HCEC 1CT (cell line): ENCODE measurements at regions not wholly inside any gene's neighbourhood (a gene's known extent, or its start where the extent isn't known, plus 50 kb on each side); places are given as distances from the start of the nearest gene placed in this dataset.

Experiments used
- DNase-seq: peaks from one replicate; pipeline ENCODE4 v3.0.0-alpha.2; 2017

- no peak for DNase-seq
These were observed 329.4 kb upstream of the SLC35B3 start for GRCh38 chr6:8764733-8765132.

- no peak for DNase-seq
These were observed 325.6 kb upstream of the SLC35B3 start for GRCh38 chr6:8760951-8761350.

GRCh38 chr6:8758412-8758811, 323.1 kb upstream of the SLC35B3 start:
- no peak for DNase-seq

DNA sequence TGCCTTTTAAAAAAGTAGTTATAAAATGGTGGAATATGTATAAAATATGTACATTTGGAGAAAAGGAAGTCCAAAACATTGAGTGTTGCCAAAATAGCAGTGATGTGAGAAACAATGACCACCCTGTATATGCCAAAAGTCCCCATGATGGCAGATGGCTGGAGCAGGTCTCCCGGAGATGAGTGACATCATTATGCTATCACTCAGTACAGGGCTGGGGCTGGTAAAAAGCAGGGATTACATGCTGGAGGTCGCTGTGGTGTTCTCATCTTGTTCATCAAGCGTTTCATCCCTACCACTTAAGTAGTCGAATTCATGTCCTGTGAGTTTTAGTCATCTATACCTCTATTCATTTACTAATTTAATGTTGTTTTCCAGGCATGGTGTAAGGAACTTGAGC, 315.3 kb upstream of the SLC35B3 start:
- DNase-seq = no peak

DNA sequence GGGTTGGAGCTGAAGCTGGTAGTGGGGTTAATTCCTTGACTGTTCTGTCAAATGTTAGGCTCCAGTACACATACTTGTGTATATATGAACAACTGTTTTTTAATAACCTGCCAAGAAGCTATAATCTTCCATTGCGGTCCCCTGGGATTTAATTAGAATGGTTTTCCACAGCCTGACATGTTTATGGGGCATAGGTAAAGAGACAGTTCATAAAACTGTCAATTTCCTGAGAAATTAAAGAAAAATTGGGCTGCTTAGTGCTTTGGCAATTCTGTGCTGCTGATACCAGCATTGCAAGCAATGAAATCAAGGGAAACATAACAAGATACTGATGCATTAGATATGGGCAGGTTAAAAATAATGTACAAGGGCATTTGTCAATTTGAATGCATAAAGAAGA, 314.1 kb upstream of the SLC35B3 start:
- DNase-seq = no peak

DNA sequence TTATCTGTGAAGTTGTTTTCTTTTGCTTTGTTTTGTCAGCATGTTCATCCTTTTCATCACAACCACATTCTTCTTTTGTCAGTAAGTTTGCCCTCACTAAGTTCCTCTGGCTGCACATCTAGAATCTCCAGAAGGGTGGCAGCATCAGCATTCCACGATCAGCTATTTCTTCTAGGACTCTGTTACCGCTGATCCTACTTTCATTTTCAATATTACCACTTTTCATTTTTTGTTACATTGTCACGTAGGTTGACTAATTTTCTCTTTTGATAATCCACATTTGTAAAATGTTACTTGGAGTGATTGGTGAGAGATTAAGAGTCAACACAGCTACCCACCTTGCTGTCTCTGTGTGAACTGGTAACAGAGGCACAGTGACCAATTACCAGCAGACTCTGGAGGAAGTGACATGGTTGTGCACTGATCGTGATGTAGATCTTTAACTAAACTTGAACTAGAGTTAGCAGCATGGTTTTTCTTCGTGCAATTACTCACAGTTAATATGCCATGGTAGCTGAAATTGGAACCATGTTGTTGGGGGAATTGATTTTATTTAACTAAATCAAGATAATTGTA, 307.9 kb upstream of the SLC35B3 start:
- DNase-seq = no peak

GRCh38 chr6:8739454-8739853, 304.1 kb upstream of the SLC35B3 start:
- no peak for DNase-seq

DNA sequence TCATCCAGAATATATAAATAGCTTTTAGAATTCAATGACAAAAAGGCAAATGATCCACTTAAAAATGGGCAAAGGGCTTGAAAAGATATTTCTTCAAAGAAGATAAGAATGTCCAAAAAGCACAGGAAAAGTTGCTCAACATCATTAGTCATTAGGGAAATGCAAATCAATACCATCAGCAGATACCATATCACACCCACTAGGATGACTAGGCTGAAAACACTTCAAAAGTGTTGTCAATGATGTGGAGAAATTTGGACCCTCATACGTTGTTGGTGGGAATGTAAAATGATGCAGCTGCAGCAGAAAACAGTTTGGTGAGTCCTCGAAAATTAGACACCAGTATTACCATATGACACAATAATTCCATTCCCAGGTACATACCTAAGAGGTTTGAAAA, 303.6 kb upstream of the SLC35B3 start:
- no peak for DNase-seq

DNA sequence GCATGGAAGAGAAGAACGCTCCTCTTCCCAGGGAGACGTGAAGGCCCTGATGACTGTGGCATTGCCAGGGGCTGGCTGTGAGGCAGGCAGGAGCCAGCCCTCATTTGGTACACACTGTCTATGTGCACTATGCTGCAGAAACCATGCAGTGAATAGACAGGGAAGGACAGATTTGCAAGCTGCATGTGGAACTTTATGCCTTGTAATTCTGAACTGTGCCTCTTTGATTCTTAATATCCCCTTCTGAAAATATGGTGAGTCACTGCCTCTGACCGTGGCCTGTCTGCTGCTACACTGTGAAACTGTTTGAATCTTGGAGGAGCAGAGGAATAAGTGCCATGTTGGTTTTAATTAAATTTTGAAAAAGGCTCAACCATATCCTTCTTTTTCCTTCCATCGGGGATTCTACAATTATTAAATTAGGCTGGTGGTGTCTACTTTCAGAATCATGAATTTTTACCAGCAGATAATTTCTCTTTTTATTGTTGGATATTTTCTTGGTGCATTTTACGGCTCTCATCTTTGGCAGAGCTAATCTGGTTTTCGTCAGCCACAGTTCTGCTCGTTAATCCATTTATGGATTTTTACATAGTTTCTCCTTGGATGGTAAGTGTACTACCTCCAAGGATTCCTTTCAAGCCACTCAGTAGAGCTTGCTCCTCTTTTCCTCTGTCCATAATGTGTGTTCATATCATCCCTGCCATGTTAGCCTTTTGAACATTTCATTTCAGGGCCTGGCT, 301.0 kb upstream of the SLC35B3 start:
- no peak for DNase-seq

DNA sequence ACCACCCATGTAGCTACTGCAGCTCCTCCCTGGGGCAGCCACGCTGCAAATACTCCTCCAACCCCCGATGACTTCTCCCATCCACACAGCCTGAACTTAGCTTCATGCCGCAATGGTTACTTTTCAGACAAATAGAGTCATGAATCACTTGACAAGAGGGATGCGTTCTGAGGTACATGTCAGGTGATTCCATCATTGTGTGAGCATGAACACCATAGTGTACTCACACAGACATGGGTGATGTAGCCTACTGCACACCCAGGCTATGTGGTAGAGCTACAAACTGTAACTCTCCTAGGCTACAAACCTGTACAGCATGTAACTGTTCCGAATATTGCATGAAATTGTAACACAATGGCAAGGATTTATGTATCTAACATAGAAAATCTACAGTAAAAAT, 298.5 kb upstream of the SLC35B3 start:
- no peak for DNase-seq

- DNase-seq = no peak
These were observed 296.5 kb upstream of the SLC35B3 start for GRCh38 chr6:8731874-8732273.

GRCh38 chr6:8710668-8711431, 275.5 kb upstream of the SLC35B3 start:
- no peak for DNase-seq

- no peak for DNase-seq
These were observed 272.8 kb upstream of the SLC35B3 start for GRCh38 chr6:8707956-8708772.

- DNase-seq = no peak
These were observed 272.0 kb upstream of the SLC35B3 start for GRCh38 chr6:8707369-8707768.

DNA sequence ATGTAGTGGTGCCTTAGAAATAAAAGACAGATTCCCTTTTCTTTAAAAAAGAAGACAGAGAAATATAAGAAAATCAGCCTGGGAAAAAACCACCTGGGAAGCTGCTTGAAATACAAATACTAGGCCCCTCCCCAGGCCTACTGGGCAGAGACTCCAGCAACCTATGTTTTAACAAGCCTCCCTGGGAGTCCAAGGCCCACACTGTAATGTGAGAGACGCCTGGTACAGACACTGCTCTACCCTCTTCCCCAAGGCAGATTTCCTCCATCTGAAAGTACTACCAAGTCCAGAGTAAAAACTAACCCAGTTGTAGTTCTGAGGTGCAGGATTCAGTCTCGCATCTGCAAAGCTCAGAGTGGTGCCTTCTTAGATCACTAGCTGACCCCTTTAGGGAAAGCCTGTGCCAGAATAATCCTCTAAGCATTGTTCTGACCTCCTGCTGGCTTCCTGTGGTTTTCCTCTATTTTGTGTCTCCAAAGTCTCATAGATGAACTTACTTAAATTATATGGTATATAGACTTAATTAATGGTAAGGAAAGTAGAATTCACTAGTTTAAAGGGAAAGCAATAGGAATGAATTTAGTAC, 270.2 kb upstream of the SLC35B3 start:
- DNase-seq = no peak

- DNase-seq = no peak
These were observed 267.7 kb upstream of the SLC35B3 start for GRCh38 chr6:8703059-8703458.

GRCh38 chr6:8688821-8689220, 253.5 kb upstream of the SLC35B3 start:
- no peak for DNase-seq

- no peak for DNase-seq
These were observed 250.7 kb upstream of the SLC35B3 start for GRCh38 chr6:8686077-8686476.

GRCh38 chr6:8683204-8683603, 247.9 kb upstream of the SLC35B3 start:
- DNase-seq = no peak

DNA sequence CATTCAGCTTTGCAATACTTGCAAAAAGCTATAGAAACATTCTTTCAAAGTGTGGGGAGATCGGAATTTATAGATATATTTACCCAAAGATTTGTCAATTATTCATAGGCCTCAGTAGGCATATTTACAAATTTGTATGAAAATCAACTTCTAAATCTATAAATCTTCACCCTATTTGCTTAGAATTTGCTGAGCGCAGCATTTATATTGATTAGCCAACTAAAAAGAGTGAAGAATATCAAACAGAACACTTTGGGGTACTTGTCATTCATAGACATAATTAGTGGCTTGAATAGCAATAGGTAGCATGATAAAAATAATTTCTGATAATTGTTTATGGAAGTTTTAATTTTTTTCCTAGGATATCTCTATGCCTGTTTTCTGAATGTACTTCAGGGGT, 244.5 kb upstream of the SLC35B3 start:
- no peak for DNase-seq

DNA sequence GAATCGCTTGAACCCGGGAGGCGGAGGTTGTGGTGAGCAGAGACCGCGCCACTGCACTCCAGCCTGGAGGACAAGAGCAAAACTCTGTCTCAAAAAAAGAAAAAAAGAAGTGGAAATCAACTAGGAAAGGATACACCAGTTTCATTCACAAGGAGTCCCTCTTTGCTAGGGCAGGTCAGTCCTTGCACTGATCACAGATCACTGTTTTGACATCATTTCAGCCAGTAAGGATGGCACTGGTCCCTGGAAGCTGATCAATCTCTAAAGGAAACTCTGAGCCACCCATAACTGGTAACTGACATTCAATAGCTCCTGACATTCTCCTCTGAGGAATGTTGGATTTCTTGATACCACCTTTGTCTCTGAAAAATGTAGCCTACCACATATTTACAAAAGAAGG, 243.1 kb upstream of the SLC35B3 start:
- DNase-seq = no peak

DNA sequence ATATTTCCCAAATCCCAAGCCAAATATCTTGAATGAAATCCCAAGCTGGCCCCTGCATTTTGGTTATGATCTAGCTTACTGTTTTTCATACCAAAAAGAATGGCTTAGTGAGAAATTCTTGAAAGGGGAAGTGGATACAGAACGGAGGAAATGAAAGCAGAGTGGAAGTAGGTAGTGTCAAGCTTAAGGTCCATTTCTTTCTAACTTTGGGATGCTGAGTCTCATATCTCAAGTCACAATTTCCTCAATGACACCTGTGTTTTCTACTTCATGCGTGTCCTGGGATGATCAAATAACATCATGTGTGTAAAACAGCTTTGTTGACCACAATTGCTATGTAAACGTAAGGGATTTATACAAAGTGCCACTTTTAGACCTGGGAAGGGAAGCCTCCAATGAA, 238.8 kb upstream of the SLC35B3 start:
- no peak for DNase-seq

- no peak for DNase-seq
These were observed 237.5 kb upstream of the SLC35B3 start for GRCh38 chr6:8672882-8673281.
